ENCODE measurements at regions not wholly inside any gene's neighbourhood (a gene's known extent, or its start where the extent isn't known, plus 50 kb on each side); places are given as distances from the start of the nearest gene placed in this dataset.

DNA sequence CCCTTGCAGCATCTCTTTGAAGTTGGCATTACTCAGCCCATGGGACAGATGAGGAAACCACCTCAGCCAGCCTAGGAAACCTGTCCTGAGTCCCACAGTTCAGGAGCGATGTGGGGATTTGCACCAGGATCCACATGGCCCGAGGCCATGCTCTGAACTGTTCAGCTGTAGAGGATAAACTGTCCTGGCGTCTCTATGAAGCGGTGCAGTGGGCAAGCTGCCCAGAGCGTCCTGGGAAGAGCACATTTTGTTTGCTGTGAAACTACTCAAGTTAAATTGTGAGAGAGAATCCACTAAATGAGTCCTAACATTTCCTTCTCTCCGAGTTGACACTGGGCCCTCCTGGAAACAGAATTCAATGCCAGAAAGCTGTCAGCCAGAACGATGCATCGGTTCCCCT, 276.6 kb upstream of the TNRC6C start:
- DNase-seq (ENCODE audit: extremely low read depth, low read depth): no peak

DNA sequence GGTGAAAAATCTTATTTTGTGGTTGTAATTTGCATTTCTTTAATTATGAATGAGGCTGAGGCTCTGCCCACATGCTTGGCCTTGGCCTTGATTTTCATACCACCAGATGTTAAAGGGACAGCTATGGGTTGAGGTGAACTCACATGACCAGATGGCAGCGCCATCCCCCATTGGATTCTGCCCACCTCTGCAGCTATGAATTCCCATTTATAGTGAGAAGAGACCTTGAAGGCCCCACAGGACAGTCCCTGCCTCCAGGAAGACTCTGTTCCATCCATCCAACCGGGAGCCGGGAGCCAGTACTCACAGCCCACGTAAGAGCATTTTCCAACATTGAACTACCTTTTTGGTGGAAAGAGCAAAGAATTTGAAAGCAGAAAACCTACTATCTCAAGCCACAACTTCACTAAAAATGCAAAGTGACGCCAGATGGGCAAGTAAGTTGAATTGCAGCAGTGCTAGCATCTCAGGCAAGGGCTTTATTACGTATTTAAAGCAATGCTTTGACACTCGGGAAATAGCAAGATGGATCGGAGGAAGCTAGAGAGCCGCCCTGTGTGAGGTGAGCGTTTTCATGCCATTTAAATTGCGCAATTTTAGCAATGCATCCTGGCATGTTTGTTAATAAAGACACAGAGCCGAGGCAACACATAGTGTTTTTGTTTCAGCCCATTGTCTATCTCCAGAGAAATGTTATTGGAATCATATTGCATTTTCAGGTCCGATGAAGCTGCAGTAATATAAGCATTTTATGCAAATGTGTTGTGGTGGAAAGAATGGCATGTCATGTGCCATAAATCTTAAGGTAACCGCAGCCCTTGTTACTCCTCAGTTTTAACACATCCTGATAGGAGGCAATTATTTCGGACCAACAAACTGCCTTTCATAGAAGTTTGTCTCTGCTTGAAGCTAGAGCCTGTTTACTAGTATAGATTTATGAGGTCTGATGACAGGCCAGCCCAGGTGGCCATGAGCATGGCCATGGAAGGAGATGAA, 273.4 kb upstream of the TNRC6C start:
- DNase-seq (ENCODE audit: extremely low read depth, low read depth): no peak

DNA sequence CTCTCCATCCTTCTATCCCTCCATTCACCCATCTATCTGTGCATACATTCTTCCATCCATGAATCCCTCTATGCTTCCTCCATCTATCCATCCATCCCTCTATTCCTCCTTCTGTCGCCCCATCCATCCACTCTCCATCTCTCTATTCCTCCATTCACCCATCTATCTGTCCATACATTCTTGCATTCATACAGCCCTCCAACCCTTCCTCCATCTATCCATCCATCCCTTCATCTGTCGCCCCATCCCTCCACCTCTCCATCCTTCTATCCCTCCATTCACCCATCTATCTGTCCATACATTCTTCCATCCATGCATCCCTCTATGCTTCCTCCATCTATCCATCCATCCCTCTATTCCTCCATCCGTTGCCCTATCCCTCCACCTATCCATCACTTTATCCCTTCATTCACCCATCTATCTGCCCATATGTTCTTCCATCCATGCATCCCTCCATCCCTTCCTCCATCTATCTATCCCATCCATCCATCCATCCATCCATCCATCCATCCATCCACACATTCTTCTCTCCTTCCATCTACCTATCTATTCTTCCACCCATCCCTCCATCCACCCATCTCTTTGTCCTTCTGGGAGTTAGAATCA, 272.5 kb upstream of the TNRC6C start:
- no peak for DNase-seq (ENCODE audit: extremely low read depth, low read depth)

DNA sequence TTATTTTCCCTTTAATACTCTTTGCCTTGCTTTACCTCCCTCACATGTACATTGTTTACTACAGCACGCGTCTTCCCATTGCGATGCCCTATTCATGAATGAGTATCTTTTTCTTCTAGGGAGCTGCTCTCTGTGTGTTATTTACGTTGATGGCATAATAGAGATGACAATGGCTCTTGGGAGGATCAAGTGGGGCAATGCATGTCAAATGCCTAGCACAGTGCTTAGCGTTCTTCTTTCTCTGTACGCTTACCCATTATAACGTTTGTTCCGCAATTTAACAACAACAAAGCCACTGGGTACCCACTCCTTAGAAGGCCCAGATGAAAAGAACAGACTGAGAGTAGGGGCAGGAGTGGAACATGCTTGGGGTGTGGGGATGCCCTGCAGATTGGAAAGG, 271.6 kb upstream of the TNRC6C start:
- no peak for DNase-seq (ENCODE audit: extremely low read depth, low read depth)

GRCh38 chr17:77687417-77687816, 271.1 kb upstream of the TNRC6C start:
- no peak for DNase-seq (ENCODE audit: extremely low read depth, low read depth)

GRCh38 chr17:77687921-77688320, 270.6 kb upstream of the TNRC6C start:
- no peak for DNase-seq (ENCODE audit: extremely low read depth, low read depth)

DNA sequence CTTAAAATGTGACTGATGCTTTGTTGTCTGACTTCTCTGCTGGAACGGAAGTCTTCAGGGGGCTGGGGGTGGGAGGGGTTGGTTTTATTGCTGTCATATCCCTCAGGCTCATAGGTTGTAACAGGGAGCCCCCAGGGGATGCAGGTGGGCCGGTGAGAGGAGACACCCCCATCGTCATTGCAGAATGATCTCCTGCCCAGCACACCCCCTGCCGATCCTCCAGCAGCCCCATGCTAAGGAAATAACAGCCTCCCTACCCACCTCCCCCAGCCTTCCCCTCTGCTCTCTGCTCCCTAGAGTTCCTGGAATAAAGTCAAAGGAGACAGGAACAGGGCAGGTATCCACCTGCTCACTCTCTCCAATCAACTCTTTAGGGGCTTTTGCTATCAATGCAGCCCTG, 270.1 kb upstream of the TNRC6C start:
- DNase-seq (ENCODE audit: extremely low read depth, low read depth): no peak

DNA sequence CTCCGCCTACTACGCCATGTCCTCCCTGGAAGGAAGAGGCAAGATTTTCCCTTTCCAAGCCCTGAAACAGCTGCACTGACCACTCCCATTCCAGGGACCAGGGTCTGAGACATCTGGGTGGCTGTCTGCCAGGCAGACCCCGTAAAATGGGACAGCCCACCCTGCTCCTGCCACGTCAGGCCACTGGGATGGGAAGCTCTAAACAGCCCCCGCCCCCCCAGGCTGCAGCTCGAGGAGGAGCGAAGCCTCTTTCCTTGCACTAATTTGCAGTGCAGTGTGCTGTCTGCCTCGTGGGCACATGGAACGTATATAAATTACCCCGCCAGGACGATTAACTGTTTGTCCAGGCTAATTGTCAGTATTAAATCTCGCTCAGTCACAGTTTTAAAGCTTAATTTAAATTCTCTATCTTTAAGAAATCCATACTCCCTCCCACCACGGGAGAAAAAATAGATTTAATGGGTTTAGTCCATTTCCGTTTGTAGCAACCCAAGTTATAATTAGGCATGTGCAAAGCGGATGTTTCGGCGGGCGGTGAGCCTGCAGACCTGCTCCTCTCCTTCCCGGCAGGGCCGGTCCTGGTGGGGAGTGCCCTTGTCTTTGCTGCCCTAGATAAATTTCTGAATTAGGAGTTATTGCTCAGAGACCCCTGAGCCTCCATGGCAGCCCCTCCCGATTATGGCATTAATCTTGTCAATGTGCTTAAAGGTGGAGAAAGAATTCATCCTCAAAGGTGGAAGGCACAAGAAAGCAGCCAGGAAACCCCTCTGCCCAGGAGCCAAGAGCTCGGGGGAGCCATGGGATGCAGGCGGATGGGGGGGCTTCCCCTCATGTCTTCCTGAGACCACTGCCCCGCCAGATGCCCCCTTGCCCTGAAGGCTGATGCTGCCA, 268.0 kb upstream of the TNRC6C start:
- DNase-seq (ENCODE audit: extremely low read depth, low read depth): no peak

DNA sequence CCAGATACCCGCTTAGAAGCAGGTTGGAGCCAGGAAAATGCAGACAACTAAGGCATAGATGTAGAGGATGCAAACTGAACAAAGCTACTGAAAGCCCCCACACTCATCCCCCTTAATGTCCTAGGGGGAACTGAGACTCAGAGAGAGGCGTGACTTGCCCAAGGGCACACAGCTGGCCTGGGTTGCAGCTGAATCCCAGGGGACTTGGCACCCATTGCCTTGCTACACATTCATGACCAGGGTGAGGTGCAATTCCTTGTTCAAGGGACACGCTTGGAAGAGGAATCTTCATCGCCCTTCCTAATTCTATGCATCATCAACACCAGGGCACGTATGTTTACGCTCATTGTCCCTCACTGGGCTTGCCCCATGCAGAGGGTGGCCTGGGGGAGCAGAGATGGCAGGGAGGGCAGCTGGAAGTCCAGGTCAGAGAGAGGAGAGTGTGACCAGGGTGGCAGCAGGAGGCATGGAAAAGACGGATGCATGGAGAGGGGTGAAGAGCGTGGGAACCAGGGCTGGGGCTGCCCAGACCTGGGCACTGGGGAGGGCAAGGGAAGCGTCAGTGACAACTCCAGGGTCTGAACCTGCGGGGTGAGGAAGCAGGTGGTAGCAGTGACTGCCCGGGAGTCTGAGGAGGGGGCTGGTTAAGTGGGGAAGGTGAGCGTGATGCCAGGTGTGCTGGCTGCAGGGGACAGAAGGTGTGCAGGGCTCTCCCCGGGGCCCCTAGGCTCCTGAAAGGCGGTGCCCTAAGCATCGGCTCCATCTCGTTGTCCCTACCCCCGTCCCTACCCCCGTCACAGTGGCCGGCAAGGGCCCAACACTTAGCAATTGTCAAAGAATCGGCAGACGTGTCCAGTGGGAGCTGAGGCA, 267.1 kb upstream of the TNRC6C start:
- no peak for DNase-seq (ENCODE audit: extremely low read depth, low read depth)

- DNase-seq (ENCODE audit: extremely low read depth, low read depth): no peak
Measured at GRCh38 chr17:77692571-77693161, 265.8 kb upstream of the TNRC6C start.

DNA sequence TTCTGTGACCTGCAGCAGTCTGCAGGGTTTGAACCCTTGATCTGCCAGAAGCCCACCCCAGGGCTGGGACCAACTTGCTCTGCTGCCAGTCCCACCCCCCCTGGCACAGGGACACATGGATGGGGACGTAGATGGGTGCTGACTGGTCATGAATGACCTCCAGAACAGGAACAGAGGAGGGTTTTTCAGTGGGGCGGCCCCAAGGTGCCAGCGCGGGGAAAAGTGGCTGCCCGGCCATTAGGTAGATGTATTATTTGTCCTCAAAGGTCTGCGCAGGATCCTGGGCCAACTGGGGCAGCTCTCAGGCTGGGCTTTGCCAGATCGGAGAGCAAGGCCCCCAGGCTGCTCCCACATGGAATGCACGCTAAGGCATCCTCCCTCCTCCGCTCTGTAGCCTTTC, 265.2 kb upstream of the TNRC6C start:
- no peak for DNase-seq (ENCODE audit: extremely low read depth, low read depth)

DNA sequence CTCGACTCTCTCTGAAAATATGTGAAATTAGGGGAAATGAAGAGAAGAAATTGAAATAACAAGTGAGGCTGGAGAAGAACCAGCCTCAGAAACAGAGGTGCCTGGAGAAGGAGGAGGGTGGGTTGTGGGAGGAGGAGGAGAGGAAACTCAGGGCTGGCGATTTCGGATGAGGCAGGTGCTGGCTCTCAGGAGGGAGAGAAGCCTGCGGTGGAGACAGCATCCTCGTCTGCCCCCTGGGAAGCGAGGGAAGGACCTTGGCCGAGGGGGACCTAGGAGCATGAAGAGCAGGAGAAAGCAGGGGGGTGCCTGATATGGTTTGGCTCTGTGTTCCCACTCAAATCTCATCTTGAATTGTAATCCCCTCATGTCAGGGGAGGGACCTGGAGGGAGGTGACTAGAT, 264.7 kb upstream of the TNRC6C start:
- no peak for DNase-seq (ENCODE audit: extremely low read depth, low read depth)

DNA sequence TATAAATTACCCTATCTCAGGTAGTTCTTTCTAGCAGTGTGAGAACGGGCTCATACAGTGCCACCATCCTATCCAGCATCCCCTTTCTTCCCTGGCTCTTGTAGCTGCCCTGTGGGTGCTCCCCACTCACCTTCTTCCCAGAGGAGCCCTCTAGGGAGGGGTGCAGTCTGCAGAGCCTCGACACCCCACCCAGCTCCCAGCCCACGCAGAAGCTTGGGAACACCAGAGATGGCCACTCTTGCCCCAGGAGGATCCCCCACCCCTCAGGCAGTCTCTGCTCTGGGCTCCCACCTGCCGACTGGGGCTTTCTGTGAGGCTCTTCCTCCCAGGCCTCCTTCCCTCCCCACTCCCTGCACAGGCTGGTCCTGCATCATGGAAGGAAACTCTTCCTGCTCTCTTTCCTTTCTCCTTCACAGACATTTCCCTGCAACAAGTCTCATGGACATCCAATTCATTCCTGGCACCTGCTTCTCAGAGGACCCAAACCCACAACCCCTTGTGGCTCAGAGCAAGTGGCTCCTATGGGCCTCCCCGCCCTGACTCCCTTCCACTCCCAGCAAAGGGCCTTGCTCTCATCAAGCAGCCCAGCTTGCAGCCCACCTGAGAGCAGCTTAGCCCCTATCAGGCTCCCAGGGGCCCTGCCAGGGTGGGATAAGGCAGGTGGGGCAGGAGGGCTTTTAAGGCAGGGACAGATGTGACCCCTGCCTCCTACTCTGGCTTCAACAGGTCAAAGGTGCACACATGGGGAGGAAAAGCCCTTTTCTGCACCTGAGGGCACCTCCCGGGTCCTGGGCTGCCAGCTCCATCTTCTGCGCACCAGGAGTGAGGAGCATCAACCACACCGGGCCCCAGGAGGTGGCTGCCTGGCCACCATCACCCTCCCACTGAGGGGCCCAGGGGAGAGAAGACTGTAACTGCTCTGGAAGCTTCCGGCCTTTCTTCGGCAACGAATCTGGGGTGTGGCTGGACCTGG, 263.8 kb upstream of the TNRC6C start:
- DNase-seq (ENCODE audit: extremely low read depth, low read depth): no peak

DNA sequence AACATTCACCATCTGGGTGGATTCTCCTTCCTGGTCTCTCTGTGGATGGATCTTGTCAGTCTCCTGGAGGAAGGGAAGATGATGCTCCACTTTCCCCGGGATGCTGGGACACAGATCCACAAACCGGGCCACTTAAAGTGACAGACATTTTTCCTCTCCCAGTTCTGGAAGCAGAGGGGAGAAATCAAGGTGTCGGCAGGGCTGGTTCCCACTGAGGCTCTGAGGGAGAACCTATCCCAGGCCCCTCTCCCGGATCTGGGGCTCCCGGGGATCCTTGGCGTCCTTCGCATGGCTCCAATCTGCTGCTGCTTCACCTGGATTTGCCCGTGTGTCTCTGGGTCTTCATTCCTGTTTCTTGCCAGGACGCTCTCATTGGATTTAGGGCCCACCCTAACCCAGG, 263.1 kb upstream of the TNRC6C start:
- no peak for DNase-seq (ENCODE audit: extremely low read depth, low read depth)

DNA sequence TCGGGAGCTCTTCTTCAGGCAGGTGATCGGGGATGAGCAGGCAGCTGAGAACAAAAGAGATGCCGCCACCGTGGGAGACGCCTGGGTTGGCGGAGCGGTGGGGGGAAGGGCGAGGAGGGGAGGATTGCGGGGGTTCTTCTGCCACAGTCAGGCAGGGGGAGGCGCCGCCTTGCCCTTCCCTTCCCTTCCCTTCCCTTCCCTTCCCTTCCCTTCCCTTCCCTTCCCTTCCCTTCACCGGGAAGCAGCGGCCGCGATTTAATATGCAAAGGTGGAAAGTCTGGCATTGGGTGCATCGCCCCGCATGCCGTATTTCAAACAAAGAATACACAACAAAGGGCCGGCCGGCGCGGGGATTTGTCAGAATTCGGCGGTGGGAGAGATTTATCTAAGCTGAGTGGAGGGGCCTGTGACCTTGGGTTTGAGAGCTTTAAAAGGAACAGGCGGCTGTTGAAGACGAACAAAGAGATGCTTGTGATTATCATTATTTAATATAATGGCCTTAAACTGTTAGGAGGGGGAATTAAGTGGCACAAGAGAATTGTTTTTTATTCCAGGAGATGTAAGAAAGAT, 262.3 kb upstream of the TNRC6C start:
- DNase-seq (ENCODE audit: extremely low read depth, low read depth): no peak

GRCh38 chr17:77696721-77697460, 261.6 kb upstream of the TNRC6C start:
- DNase-seq (ENCODE audit: extremely low read depth, low read depth): no peak

Data from NCI-H460 (cell line).